ENCODE measurements at regions not wholly inside any gene's neighbourhood (a gene's known extent, or its start where the extent isn't known, plus 50 kb on each side); places are given as distances from the start of the nearest gene placed in this dataset.

- TF ChIP-seq CTCF (IDR thresholded peaks at IDR 0.05) (no peak), EZH2 (IDR thresholded peaks at IDR 0.05; ENCODE audit: borderline replicate concordance, insufficient read depth, low read depth, low read length, poor library complexity, severe bottlenecking) (no peak)
Observed at GRCh38 chr3:34411596-34411995, 613.2 kb downstream of the PDCD6IP start.
